DMS114 treated with DMSO at 0.1 percent for 48 hours (cell line): ENCODE measurements at regions not wholly inside any gene's neighbourhood (a gene's known extent, or its start where the extent isn't known, plus 50 kb on each side); places are given as distances from the start of the nearest gene placed in this dataset.
"Not testable (repeated sequence)": the region's sequence is repeated elsewhere in the genome, so short reads cannot be mapped to it uniquely, and the experiment has no call there.

Experiments used
- DNase-seq: peaks from one replicate; lab custom pipeline; 2025; ENCODE audit not compliant: unreplicated experiment; lab: John Stamatoyannopoulos, UW

DNA sequence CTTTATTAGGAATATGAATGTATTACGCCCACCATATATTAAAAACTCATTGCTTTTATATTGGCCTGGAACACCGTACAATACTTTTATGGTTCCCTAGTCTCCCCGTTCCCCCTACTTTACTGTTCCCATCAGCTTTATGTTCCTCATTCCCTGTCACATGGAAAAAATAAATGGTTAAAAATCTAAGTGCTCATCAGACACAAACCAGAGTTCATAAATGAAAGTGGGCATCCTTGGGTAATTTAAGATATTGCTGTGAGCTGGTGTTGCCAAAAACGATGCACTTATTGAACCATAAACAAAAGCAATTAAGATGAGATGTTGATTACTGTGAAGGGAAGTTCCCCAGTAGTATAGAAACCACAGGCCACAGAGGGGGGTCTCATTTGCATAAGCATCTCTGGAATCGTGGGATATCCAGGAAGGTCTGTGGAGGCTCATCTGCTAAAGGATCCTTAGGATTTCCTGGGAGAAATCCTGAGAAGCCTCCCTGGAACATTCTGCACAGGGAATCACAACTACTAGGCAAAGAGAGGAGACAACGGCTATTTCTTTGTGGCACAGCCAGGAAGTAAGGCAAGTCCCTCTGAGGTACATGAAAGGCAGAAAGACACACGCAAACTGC is 591.4 kb upstream of the CDH11 start:
- no peak for DNase-seq

DNA sequence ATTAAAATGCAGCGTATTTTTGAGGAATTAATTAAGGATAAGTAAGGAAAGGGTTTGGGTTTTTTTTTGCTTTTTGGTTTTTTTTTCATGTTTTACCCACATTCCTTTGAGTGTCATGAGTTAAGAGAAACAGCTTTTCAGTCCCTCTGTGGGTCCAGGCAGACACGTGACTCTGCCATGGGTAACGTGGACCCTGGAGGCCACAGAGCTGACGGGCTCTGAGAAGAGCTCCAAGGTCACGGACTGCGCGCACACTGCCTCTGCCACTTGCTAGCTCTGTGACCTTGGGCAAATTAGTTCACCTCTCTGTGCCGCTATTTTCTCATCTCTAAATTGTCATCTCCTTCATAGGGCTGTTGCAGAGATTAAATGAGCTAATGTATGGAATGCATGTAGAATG is 588.2 kb upstream of the CDH11 start:
- DNase-seq: no peak

DNA sequence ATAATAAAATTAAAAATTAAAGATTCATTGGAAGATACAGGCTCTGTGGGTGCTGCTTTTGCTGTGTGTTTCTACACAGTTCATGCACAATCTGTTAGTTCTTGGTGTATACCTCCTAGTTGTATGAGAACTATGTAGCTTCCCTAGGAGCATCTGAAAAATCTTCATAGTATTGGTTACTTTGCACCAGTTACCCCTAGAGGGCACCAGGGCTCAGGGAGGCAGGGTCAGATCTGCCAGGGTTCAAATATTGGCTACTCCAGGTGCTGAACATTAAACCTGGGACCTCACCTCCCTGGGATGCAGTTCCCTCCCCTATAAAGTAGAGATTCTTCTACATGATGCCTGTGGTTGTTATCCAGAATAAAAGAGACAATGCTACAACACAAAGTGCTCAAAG is 583.0 kb upstream of the CDH11 start:
- DNase-seq: no peak

DNA sequence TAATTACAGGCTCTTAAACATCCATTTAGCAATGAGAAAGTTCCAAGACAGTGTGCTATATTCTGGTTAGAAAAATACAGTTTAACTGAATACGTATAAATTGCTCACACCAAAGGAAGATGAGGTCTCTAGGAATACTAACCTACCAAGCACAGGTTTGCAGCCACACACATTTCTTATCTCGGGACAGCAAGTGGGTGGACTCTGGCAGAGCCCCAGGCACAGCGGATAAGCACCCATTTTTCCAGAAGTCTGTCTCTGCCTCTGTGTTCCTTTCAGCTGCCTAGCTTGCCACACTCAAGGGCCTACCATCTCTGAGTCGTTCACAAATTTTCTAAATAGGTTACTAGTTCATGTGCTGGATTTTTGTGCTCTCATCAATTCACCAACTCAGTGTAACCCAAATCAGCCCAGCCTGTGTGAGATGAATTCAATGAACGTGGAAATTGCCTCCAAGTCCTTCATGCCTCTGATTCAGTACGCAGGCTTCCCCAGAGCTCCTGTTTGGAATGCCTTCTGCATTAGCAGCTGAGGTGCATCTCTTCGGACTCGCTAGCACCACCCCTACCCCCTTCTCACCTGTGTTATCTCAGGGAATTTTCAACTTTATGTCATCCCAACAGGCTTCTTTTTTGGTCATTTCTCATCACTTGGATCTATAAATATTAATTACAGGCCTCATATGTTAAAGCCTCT is 581.0 kb upstream of the CDH11 start:
- no peak for DNase-seq

DNA sequence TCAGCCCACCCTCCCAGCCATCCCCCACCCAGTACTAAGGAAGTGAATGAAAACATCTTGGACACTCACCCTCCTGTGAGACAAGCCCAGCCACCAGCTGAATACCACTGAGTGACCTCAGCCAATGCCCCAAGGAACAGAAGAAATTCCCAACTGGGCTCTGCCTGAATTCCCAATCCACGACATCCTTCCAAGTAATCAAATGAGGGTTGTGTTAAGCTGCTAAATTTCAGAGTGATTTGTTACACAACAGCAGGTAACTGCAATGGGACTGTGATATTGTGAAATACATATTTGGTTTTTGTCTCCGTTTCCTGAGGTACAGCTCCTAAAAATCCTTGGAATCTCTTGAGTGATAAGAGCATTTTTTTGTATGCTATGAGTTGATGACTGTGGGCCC is 578.7 kb upstream of the CDH11 start:
- DNase-seq: no peak

DNA sequence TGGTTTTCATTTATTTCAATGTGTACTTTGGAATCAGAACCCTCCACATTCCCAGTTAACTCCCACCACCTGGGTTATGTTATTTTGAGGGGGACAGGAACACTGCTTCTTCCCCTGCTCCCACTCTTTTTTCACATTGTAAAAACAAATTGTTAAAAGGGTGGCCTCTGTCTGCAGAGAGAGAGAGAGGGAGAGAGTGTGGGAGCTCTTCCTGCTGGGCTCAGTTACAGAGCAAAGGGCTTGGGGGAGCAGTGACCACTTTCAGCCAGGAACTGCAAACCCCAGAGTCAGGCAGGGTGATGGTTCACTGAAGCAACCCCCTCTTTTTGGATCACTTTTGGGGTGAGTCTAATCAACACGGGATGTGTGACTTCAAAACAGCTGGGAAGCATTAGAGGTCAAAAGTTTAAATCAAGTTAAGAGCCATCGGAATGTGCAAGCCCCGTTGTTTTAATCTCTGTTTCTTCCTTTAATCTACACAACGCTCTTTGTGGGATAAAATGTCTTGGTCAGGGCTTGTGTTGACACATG is 577.0 kb upstream of the CDH11 start:
- DNase-seq: no peak

DNA sequence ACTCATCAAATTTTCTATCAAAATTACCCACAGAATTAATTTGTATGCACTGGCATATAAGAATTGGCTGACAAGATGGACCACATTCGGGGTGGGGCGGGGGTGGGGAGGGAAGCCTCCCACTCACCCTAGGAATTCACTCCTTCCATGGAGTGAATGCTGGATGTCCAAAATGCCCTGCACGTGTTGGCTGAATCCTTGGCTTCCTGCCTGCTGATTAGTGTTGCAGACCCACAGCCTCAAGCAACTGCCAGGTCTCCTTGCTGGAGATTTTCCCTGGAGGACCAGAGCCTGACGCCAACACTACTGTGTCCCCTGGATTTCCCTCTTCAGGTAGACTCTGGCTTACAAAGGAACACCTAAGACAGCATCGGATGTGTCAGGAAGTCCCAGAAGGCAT is 575.7 kb upstream of the CDH11 start:
- DNase-seq: no peak

DNA sequence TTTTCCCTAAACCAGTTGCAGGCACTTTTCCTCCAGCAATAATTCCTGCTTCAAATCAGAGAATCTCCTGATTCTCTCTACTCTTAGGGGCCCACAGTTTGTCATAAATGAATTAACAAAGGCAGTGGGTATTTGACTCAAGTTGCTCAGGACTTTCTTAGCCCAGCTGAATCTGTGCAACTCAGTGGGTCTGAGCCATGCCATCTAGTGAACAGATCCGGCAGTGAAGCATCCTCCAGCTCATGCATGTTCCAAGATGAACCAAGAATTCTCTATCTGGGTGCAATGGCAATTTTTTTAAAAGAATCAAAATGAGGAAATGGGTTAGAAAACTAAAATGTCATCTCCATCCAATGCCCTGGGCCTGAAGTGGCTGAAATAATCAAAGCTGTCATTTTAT is 575.2 kb upstream of the CDH11 start:
- DNase-seq: no peak

DNA sequence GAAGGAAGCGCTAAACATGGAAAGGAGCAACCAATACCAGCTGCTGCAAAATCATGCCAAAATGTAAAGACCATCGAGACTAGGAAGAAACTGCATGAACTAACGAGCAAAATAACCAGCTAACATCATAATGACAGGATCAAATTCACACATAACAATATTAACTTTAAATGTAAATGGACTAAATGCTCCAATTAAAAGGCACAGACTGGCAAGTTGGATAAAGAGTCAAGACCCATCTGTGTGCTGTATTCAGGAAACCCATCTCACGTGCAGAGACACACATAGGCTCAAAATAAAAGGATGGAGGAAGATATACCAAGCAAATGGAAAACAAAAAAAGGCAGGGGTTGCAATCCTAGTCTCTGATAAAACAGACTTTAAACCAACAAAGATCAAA is 570.0 kb upstream of the CDH11 start:
- DNase-seq: not testable (repeated sequence)

DNA sequence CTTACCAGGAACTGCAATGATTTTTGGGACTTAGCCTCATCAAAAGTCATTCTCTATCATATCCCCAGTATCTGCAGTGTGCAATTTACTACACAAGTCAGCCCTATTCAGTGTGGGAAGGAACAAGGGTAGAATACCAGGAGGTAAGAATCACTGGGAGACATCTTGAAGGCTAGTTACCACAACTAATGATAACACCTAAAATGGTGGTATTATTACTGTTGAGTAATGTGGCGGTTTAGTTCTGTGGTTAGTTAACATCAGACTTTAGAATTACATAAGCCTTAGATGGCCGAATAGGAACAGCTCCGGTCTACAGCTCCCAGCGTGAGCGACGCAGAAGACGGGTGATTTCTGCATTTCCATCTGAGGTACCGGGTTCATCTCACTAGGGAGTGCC is 567.9 kb upstream of the CDH11 start:
- DNase-seq: no peak

DNA sequence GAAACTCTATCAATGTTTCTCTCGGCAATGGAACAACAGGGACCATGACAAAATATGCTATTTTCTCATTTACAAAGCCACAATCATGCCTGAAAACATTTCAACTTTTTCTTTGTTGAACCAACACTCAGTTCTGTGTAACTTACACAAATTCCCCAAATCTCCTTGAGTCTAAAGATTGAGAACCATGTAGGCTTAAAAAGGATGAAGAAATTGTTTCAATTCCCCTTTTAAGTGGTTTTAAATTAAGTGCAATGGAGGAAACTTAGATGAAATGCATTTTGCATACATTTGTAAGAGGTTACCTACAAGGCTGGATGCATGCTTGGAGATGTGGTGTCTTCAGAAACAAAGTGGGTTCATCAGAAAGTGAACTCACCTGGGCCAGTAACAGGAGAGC is 566.4 kb upstream of the CDH11 start:
- DNase-seq: no peak

DNA sequence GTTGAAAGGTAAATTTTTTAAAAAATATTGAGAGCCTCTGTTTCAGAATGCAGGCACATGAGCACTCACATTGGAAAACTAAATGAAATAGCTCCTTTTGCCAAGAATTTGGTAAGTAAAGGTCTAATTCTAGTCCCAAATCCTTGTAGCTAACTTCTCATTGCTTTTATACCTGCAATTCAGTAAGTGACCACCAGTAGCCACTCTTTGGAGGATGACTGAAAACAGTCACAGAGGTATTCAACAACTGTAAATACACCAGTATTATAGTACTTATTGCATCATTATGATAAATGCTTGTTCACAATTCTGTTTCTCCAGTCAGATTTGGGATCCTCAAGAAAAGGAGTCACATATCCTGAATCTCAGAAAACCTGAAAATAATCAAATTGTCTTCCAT is 562.4 kb upstream of the CDH11 start:
- no peak for DNase-seq

DNA sequence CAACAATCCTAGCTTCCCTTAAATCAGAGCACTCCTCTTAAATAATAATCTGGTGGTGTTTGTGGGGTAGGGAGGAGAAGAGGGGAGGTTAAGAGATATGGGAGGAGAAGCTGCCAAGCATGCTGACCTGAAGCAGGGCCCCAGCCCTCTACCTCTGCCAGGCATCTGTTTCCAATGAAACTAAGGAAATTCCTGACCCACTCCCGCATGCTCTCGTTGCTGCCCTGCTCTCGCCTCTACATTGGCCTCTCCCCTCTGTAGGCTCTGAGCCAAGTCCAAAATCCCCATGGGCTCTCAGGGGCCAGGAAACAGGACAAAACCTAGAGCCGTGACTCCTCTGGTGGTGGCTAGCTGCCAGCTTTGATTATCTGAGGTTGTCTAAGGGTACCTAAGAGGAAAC is 559.5 kb upstream of the CDH11 start:
- no peak for DNase-seq

DNA sequence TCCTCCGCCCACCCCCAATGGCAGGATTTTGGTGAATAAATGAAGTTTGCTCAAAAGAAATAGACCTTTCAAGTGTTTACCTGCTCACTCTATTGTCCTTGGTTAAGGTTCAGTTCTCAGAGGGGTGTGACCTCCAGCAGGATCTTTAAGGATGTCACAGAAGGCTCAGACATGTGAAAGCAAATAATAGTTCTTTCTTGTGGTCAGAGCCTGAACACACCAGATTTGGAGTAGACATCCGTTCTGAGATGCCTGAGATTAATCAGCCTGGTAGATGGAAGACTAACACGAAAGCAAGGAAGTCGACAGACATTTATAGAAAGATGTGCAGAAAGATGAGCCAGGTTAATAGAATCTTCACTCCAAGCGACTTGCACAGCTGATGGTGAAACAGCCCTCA is 557.9 kb upstream of the CDH11 start:
- no peak for DNase-seq

DNA sequence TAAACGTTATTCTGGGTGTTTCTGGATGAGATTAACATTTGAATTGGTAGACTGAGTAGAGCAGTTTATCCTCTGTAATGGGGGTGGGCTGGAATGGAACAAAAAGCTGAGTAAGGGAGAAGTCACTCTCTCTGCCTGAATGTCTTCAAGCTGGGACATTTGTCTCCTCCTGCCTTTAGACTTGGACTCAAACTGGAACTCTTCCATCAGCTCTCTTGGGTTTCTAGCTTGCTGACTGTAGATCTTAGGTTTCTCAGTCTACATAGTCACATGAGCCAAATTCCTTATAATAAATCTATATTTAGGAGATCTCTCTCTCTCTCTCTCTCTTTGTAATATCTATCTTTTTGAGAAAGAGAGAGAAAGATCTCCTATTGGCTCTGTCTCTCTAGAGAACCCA is 553.3 kb upstream of the CDH11 start:
- no peak for DNase-seq

DNA sequence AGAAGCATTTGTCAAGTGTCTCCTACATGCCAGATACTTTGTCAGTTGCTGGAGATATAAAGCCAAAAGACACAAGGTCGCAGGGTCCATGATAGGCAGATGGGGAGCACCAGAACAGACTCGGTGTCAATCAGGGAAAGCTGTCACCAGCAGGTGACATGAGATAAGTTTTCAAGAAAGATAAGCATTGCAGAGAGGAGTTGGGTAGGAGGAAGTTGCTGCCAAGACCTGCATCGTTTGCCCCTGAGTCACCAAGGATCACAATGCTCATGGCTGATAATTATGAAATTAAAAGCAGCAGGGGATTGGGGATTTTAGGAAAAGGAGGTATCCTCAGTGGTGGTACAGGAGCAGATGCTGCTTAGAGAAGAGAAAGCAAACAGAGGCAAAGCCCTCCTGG is 551.1 kb upstream of the CDH11 start:
- DNase-seq: no peak

DNA sequence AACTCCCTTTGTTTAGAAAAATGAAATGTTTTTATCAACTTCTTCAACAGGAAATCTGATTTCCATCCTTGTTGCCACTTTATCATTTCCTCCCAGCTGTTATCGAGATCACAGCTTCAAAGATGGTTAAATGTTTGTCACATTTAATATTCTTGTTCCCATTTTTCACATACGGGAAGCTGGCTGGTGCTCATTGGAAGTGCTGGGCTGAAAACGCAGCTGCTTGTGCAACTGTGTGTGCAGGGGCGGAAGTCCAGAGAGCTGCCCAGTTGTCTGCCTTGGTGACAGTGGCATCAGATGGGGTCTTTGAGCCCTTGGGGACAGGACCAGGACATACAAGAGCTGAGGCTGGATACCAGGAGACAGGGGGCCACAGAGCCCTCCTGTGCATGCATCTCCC is 549.2 kb upstream of the CDH11 start:
- no peak for DNase-seq

DNA sequence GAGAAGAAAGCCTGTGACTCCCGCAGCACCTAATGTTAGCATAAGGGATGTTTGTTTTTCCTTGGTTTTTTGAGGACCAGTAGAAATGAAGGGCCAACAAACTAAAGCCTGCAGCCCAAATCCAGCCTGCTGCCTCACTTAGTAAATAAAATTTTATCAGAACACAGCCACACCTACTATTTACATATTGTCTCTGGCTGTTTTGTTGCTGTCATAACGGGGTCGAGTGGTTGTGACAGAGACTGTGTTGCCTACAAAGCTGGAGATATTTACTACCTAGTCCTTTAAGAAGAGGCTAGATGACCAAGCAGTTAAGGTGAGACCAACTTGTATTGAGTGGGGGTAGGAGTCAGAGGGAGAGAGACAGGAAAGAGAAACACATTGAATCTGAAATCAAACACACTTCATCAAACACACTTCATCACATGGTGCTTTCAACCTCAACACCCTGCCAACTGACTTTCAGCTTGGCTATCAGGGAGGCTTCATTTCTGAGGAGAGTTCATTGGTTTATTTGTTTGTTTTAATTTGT is 546.3 kb upstream of the CDH11 start:
- DNase-seq: no peak

DNA sequence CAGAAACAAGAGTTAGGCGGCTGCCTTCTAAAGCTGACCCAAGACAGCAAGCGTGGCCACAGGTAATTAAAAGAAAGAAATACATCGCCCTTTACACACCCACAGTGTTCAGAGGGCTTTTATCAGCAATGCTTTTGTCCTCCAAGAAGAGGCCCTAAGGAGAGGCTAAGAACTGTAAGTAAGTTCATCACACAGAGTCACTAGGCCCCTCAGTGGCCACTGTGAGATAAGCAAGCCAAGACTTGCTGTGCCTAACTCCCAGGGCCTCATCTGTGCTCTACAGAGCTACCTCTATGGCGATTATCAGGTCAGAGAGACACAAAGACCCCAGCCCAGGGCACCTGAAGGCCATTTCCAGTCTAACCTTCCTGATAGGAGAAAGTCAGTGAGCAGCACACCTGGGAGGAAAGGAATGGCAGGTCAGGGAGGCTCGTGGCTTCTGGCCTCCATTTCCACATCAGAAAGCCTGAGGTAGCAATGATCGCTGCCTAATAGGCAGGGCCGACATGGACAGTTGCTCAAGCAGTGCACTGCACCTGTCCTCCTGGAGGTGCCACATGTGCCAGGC is 545.2 kb upstream of the CDH11 start:
- no peak for DNase-seq

DNA sequence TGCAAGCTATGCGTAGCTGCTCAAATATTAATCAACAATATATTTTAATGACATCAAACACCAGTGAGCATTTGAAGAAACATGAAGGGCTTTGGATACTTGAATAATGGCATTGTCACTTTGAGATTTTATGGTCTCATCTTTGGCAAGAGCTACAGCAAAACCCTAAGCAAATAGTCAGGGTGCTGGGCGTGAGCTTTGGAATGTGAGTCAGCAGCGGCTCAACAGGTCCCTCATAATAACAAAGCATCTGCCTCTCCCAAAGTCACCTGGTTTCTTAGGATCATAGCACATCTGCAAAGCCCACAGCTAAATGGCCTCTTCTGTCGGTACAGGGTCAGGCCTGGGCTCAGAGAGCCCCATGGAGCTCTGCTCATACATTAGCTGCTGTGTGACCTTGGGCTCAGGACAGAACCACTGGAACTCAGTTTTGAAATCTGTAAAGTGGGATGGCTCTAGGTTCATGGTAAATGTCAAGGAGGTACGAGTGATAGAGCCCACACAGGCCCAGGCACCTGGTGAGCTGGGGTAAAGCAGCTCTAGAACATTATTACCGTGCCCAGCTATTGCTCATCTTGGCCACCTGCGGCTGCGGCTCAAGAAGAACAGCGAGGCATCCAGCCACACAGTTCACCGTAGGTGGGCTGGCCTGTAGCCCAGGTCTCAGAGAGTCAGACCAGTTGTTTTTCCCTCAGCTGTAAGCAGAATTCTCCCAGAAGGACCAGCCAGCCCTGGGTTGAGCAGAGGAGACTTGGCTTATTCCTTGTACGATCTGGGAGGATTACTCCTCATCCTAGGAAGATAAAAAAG is 544.5 kb upstream of the CDH11 start:
- DNase-seq: no peak

DNA sequence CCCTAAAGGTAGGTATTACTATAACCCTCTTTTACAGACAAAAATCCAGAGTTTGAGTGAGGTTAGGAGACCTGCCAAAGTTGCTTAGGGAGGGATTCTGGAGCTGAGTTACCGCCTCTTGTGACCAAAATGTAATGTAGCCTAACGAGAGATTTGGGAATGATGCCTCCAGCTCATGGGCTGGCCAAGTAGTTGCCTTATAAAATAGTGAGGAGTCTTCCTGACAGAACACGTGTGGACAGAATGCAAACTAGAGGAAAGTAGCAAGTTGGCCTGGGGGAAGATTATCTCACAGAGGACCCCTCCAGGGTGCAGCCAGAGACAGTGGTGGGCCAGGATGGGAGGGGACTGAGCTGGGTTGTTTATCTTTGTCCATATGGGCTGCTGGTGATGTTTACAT is 543.7 kb upstream of the CDH11 start:
- DNase-seq: no peak

DNA sequence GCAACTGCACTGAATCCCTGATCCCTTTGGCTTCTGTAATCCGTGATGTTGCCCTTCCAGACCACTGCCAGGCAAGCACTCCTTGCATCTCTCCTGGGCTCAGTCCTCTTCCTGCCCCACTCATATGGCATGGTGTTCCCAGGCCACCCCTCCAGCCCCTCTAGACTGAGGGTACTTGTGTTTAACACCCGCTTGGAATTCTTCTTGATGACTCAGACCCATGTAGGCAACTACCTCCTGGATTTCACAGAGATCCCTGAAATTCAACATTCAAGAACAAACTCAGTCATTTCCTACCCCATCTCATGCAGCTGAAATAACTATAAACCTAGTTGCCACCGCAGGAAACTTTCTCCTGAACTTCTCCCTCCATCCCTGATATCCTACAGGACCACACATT is 541.9 kb upstream of the CDH11 start:
- no peak for DNase-seq
